CD4-positive, alpha-beta T cell treated with Interleukin-12 subunit alpha and Interleukin-12 subunit beta, for 1 hour (primary cell): ENCODE measurements at regions not wholly inside any gene's neighbourhood (a gene's known extent, or its start where the extent isn't known, plus 50 kb on each side); places are given as distances from the start of the nearest gene placed in this dataset.
A peak's percentile ranks its signal among the peaks of the same experiment; 100 is the strongest.
"Not testable (repeated sequence)": the region's sequence is repeated elsewhere in the genome, so short reads cannot be mapped to it uniquely, and the experiment has no call there.

Experiments used
- DNase-seq: peaks from one replicate; pipeline ENCODE4 v3.0.0-alpha.2; 2020

DNA sequence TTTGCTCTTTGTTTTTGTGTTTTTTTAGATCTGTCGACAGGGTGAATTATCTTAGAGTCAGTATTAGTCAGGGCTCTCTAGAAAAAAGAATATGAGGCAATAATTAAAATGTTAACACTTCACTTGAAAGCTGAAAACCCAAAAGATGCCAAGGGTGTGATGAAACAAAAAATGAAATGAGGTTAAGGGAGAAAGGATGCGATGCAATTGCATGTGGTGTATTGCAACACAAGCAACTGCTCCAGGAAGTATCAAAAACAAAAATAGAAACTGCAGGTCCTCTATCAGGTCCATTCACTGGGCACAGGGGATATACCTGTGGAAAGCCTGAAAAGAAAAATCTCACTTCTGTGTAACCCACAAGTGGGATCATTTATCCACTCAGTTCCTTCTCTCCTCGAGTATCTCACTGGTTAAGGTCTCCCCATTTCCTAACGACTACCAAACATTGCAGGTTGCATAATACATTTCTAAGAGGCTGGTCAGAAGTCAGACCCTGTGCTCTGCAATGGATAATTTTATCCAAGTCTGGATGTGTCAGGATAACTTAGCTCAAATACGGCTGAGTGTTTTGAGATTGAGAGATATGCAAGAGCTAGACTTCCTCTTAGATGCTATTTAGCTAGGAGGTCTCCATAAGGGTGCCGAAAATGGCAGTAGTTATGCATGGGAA lies 257.7 kb upstream of the GJE1 start:
- no peak for DNase-seq

DNA sequence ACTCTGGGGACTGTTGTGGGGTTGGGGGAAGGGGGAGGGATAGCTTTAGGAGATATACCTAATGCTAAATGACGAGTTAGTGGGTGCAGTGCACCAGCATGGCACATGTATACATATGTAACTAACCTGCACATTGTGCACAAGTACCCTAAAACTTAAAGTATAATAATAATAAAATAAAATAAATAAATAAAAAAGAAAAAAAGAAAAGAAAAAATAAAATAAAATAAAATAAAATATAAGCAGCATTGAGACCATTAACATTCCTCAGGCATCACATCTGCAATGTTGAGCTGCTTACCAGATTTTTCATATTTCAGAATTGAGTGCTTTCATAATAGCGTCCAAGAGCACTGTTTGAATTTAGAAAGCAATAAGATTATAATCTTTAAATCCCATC lies 263.2 kb upstream of the GJE1 start:
- not testable (repeated sequence) for DNase-seq

DNA sequence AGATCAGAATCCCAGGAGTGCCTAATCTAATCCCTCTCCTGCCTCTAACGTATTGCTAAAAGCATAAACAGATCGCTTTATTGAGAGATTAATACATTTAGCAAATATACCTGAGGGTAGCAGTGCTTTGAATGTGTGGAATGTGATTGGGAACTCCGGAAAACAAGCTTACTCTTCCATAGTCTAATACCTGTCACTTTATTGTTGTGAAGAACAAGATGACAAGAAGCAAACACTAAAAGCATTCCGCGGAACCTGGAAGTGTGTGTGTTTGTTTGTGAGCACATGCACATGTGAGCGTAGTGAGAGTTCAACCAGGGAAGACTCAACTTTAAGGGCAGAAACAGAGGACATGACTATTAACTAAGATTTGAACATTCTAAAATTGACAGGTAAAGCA lies 265.0 kb upstream of the GJE1 start:
- no peak for DNase-seq

DNA sequence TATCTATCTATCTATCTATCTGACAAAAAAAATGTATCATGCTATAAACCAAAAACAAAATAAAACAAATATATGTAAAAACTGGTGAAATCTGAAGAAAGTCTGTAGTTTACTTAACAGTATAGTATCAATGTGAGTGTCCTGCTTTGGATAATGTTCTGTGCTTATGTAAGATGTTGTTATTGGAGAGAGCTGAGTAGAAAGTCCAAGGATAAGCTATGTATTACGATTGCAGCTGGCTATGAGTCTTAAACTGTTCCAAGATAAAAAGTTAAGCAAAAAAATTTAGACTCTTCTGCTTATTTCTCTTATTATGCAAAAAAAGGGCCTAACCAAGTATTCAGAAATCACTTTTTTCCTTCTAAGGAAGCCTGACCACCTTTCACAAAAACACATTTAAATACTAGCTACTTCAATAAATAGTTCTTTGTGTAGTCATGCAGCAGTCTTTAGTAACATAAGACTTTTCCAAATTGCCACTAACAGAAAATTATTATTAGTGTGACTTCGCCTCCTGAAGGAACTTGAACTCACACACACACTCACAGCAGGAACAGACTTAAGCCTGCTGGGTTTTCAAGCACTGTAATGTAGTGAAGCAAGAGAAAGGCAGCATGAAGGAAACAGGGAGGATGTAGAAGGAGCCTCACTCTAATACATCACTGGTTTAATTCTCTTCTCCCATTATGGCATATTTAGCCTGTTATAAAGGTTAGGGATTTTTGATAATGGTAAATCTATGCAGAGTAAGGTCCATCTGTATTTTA lies 265.8 kb upstream of the GJE1 start:
- DNase-seq = no peak

DNA sequence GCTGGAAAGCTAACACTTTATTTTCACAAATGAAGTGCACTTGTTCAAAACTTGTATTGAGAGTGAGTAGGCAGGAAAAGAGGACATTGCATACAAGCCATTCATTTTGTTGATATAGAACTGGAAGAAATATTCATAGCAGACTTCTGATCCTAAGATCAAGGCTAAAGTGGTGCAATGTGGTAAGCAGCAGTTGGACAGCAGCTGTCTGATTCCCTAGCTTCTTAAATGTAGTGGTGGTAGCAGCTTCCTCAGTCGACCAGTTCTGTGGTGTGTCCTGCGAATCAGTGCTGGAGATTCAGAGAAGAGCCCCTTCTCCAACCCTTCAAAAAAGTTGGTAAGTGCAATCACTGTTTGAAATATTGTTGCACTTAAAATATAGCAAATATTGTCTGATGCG lies 281.7 kb upstream of the GJE1 start:
- no peak for DNase-seq

DNA sequence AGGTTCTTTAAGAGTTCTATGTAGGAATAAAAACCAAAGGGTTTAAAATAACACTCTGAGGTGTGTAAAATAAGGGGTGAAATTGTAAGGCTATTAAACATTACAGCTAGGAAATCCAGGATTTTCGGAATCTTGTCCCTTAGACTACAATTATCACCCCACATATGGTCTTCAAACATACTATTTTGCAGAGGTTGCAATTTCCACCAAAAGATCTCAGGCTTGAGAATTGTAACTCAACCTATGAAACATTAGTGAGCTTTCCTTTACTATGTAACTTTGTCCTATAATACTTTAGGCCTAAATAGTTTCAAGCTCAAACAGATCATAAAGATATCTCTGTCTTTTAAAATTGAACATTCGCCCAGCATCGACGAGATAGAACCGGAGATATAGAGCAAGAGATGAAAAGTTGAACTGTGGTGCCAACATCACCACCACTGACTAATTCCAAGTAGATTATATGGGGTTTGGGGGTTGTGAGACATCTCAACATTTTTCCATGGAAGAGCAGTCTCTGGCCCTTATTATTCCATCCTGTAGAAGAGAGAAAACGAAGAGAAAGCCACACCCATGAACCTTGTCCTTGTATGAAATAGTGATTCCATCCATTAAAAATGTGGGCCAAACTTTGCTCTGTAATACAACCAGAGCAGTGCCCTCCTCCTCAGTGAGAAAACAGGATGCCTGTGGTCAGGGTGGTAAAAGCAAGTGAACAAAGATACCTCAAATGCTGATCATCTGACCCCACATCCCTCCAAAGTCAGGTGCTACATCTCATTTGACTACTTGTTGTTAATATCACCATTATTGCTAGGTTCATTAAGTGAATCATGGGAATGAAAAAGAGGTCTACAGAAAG lies 284.5 kb upstream of the GJE1 start:
- DNase-seq = peak; percentile 62

DNA sequence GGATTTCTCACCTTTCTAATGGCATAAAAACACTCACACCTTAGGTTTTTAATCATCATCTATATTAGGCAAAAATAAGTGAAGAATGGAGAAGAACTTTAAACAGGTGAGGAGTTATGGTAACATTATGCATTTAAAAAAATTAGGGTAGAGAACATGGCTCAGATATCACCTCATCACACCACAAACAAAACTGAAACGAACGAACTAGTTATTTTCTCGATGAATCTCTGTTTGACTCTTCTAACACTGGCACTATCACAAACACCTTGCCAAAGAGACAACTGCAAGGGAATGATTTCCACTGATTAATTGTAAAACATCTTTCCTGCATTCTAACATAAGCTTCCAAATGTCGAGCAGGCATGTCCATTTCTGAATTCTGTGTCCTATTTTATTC lies 286.1 kb upstream of the GJE1 start:
- DNase-seq = peak; percentile 8

DNA sequence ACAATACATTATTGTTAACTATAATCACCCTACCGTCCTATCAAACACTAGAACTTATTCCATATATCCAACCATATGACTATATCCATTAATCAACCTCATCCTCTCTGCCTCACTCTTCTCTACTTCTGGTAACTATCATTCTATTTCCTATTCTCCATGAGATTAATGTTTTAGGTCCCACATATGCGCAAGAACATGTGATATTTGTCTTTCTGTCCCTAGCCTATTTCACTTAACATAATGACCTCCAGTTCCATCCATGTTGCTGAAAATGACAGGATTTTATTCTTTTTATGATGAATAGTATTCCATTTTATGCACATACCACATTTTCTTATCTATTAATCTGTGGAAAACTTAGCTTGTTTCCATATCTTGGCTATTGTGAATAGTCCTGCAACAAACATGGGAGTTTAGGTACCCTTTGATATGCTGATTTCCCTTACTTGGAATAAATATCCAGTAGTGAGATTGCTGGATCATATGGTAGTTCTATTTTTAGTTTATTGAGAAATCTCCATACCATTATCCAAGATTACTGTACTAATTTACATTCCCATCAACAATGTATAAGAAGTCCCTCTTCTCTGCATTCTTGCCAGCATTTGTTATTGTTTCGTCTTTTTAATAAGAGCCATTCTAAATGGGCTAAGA lies 289.4 kb upstream of the GJE1 start:
- no peak for DNase-seq

DNA sequence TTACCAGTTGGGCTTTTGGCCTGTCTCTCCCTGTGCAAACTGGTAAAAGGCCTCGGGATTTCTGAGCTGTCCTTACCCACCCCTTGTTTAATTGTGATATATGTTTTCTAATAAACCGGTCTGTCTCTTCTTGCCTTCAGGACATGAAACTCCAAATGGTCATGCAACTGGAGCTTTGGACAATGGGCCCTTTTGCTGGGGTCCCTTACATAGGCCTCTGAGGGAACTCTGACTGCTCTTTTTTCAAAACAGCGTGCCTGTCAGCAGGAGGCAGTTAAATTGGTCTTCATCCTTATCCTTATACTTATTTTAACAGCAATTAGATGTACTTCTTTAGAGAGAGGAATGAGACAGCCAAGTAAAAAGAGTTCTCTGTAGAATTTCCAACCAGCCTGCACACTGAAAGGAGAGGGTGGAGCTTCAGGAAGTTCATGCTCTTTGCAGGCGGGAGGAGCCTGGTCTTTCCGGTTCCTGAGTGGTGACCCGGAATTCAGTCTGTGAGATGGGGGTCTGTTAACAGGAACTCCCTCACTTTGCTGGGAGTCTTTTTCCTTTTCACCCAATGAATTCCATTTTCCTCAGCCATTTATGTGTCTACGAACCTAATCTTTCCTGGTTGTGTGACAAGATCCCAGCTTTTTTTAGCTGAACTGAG lies 299.6 kb upstream of the GJE1 start:
- DNase-seq = no peak

DNA sequence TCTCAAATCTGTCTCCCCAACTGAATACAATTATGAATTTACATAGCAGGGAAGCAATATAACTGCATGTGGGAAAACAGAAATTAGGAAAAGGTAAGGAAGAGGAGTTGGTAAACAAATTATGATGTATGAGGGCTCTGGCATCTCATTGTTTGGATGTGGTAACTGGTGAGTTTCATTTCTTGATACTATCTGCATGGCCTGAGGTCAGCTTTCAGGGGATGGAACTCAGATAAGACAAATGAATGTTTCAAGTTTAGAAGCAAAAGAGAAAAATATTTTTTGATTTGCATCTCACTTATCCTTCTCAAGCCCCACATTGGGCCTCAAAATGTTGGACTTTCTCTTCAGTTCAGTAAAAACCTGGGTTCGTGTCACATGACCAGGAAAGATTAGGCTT lies 302.2 kb upstream of the GJE1 start:
- DNase-seq = no peak

DNA sequence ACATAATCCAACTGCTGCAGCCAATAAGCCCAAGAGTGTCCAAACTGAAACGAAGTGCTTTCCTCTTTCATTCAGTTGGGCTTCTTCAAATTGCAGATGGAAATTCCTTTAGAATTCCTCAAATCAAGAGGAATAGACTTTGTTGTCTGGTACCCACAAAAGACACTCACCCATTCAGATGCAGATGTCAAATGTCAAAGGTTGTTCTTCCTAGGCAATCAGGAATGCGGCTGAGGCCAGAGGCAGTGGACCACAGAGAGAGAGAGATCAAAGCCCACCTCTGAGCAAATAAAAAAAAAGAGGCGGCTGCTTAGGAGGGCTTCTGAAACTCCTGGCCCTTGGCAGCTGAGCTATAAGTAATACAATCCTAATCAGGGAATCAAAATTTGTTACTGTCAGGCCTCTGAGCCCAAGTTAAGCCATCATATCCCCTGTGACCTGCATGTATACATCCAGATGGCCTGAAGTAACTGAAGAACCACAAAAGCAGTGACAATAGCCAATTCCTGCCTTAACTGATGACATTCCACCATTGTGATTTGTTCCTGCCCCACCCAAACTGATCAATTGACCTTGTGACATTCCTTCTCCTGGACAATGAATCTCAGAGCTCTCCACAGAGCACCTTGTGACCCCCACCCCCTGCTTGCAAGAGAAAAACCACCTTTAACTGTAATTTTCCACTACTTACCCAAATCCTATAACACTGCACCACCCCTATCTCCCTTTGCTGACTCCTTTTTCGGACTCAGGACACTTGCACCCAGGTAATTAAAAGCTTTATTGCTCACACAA lies 303.0 kb upstream of the GJE1 start:
- DNase-seq = no peak

DNA sequence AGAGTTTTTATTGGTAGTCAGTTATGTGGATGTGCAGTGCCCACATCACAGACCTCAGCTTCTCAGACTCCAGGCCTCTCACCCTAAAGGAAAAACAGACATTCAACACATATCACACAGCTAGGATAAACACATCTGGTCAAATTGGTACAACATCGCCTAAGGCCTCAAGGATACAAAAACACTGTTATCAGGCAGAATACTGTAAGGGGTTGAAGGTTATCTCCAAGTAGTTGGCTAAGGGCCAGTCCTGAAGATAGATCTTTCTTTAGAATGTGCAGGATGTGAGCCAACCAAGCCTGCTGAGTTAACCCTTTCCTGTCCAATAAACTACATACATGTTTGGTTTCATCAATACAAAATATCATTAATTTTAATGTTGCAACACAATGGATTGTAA lies 308.4 kb upstream of the GJE1 start:
- DNase-seq = no peak

DNA sequence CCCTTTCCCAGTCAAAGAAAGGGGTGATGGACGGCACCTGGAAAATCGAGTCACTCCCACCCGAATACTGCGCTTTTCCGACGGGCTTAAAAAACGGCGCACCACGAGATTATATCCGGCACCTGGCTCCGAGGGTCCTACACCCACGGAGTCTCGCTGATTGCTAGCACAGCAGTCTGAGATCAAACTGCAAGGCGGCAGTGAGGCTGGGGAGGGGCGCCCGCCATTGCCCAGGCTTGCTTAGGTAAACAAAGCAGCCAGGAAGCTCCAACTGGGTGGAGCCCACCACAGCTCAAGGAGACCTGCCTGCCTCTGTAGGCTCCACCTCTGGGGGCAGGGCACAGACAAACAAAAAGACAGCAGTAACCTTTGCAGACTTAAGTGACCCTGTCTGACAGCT lies 317.7 kb upstream of the GJE1 start:
- not testable (repeated sequence) for DNase-seq

DNA sequence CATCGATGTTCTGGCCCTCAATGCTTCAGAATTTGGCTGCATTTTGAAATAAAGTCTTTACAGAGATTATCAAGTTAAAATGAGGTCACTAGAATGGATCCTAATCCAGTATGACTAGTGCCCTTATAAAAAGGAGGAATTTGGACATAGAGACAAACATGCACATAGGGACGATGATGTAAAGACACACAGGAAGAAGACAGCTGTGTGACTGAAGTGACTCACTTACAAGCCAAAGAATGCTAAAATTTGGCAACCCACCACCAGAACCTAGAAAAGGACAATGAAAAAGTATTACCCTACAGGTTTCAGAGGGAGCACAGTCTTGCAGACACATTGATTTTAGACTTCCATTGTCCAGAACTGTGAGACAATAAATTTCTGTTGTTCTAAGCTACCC lies 322.8 kb upstream of the GJE1 start:
- DNase-seq = no peak

DNA sequence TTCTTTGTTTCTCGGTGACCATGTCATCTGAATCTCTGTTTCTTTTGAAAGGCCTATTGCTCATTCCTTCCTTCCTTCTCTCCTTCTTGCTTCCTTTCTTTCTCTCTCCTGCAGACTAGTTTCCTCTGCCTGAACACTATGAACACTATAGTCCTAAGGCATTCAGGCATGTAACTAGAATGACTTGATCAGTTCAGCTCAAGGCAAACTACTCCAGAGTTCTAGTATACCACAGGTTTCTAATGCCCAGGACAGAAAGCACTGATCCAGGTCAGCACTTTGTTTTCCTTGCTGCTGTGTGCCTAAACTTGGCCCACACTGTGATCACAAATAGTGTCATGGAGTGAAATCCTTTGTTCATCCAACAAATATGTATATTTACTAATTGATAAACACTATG lies 324.1 kb upstream of the GJE1 start:
- DNase-seq = no peak

DNA sequence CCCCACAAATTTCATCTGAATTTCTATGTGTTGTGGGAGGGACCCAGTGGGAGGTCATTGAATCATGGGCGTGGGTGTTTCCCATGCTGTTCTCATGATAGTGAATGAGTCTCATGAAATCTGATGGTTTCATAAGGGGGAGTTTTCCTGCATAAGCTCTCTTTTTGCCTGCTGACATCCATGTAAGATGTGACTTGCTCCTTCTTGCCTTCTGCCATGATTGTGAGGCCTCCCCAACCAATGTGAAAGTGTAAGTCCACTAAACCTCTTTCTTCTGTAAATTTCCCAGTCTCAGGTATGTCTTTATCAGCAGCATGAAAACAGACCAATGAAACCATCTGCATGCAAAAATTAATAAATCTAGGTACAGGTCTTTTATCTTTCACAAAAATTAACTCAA lies 331.8 kb upstream of the GJE1 start:
- DNase-seq = not testable (repeated sequence)

DNA sequence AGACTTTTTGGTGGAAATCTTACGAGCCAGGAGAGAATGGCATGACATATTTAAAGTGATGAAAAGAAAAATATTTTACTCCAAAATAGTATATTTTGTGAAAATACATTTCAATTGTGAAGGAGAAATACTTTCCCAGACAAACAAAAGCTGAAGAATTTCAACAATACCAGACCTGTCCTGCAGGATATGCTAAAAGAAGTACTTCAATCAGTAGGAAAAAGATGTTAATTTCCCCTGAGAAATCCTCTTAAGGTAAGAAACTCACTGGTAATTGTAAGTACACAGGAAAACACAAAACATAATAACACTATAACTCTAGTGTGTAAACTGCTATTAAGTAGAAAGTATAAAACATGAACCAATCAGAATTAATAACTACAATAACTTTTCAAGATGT lies 341.8 kb upstream of the GJE1 start:
- DNase-seq = no peak

DNA sequence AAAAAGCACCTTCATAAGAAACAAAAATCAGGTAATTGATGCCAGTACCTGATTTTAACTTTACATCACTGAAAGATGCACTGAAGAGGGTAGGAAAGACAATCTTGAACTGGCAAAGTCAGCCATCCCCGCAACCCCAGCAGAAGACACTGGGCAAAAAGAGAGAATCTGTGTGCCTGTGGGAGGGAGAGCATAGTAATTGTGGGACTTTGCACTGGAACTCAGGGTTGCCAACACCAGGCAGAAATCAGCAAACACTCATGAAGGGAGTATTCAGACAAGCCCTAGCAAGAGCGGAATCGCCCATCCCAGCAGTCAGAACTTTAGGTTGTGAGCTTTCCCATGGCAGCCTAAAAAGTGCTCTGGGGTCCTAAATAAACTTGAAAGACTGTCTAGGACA lies 344.6 kb upstream of the GJE1 start:
- DNase-seq = no peak

DNA sequence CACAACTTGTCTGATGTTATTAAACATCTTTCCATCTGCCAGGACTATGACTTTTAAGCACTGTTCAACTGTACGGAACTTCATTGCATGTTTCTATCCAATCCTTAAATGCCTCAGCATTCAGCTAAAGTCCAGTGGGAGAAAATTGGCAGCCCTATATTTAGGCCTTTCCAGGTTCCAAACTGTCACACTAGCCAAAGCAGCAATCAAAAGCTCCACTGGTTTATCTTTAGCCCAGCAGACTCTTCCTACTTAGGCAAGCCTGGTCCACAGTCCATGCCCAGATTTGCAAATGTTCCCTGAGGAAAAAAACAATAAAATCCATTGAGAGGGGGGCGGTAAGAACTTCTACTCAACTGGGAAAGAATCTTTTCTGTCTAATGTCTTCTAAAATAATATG lies 349.1 kb upstream of the GJE1 start:
- DNase-seq = no peak

DNA sequence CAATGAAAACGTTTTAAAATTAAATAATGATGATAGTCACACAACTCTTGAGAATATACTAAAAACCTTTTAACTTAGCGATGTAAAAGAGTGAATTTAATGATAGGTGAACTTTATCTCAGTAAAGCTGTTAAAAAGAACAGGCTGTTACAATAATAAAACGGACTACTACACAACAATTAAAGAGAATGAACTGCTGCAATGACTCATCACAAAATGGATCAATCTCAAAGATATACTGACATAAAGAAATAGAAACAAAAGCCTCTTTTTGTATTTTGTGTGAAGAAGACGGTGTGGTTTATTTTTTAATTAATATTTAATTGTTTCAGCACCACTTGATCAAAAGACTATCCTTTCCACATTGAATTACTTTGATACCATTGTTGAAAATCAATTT lies 352.4 kb upstream of the GJE1 start:
- no peak for DNase-seq

DNA sequence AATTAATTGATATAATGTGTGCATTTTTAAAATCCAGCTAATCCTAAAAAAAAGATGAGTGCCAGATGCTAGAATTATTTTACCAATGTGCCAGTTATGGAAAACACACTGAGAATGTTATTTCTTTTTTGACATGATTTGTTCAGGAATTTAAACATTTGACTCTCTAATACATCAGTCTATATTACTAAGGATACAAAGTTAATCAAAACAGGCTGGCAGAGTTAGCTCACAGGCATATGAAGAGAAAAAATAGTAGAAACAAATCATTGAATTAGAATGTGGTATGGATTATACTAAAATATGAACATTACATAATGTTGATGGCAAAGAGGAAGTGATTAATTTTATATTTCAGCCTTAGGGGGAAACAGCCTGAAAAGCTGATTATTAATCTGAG lies 368.3 kb upstream of the GJE1 start:
- DNase-seq = no peak

DNA sequence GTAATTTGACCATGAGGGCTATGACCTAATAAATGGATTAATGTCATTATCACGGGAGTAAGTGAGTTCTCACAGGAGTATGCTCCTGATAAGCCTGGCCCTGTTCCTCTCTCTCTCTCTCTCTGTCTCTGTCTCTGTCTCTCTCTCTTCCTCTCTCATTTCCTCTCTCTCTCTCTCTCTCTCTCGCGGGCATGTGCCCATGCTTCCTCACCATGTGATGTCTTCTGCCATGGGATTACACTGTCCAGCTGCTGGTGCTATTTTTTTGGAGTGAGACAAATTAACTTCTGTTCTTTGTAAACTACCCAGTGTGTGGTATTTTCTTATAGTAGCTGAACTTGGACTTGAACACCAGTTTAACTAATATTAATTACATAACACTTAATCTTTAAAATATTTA lies 374.3 kb upstream of the GJE1 start:
- DNase-seq = no peak
